ENCODE measurements at regions not wholly inside any gene's neighbourhood (a gene's known extent, or its start where the extent isn't known, plus 50 kb on each side); places are given as distances from the start of the nearest gene placed in this dataset.

DNA sequence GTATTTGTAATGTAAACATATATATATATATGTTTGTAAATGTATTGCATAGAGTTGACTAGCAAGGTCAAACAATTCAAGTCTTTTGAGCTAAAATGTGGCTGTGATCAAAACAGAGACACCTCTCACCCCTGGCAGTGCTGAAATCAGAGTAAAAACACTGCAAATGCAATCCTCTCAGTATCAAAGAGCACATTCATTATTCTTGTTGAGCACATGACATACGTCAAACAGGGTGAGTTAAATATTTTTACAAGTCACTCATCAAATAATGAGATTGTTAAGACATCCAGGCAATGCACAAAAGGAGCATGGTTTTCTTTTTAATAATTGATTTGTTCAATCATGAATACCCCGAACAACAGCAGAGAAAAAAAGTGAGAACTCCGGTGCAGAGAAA is 114.1 kb upstream of the KCNIP4 start:
- H3K36me3 ChIP-seq (ENCODE audit: insufficient read depth, low read length, poor library complexity, severe bottlenecking), result no peaks in the 10 kb centered on the region
- BruUV-seq (replicated peaks), result no TSS peak
- no peaks in the 10 kb centered on the region for H3K4me1 ChIP-seq (ENCODE audit: insufficient read depth, low read length, poor library complexity, severe bottlenecking)
- H3K4me3 ChIP-seq (ENCODE audit: low read depth, low read length, poor library complexity, severe bottlenecking), result no peak overlapping the region
- DNase-seq (ENCODE audit: low spot score), result no peak
- intact Hi-C loops (cut with micrococcal nuclease; ENCODE audit: unreplicated experiment), result no loop called here
- H3K9me3 ChIP-seq (ENCODE audit: low read depth, low read length, poor library complexity, severe bottlenecking), result no peaks in the 10 kb centered on the region
- TF ChIP-seq CTCF (conservative IDR thresholded peaks at IDR 0.05; ENCODE audit: low read depth, low read length) (no peak), EZH2 (IDR thresholded peaks at IDR 0.05; ENCODE audit: borderline replicate concordance, low read depth, low read length, poor library complexity, severe bottlenecking) (no peak)
- H3K27me3 ChIP-seq (replicated peaks; ENCODE audit: insufficient read depth, low read depth, low read length, poor library complexity), result no peaks in the 10 kb centered on the region
- no peak overlapping the region for H3K27ac ChIP-seq (ENCODE audit: low read depth, low read length, poor library complexity, severe bottlenecking)
- POLR2A ChIA-PET (ENCODE audit: low non-redundant PET), result no interaction called here
- CTCF ChIA-PET, result no interaction called here

GRCh38 chr4:22055954-22056353 is 107.4 kb upstream of the KCNIP4 start:
- ChIA-PET POLR2A (ENCODE audit: low non-redundant PET) (no interaction called here), CTCF (no interaction called here)
- intact Hi-C loops (cut with micrococcal nuclease; ENCODE audit: unreplicated experiment), result no loop called here
- no peak for DNase-seq (ENCODE audit: low spot score)
- Histone ChIP-seq H3K27ac (ENCODE audit: low read depth, low read length, poor library complexity, severe bottlenecking) (no peak overlapping the region), H3K27me3 (replicated peaks; ENCODE audit: insufficient read depth, low read depth, low read length, poor library complexity) (no peaks in the 10 kb centered on the region), H3K36me3 (ENCODE audit: insufficient read depth, low read length, poor library complexity, severe bottlenecking) (no peaks in the 10 kb centered on the region), H3K9me3 (ENCODE audit: low read depth, low read length, poor library complexity, severe bottlenecking) (no peaks in the 10 kb centered on the region), H3K4me3 (ENCODE audit: low read depth, low read length, poor library complexity, severe bottlenecking) (no peak overlapping the region), H3K4me1 (ENCODE audit: insufficient read depth, low read length, poor library complexity, severe bottlenecking) (no peaks in the 10 kb centered on the region)
- BruUV-seq (replicated peaks), result no TSS peak
- TF ChIP-seq EZH2 (IDR thresholded peaks at IDR 0.05; ENCODE audit: borderline replicate concordance, low read depth, low read length, poor library complexity, severe bottlenecking) (no peak), CTCF (conservative IDR thresholded peaks at IDR 0.05; ENCODE audit: low read depth, low read length) (no peak)

GRCh38 chr4:22052076-22052475 is 103.5 kb upstream of the KCNIP4 start:
- no peak for DNase-seq (ENCODE audit: low spot score)
- POLR2A ChIA-PET (ENCODE audit: low non-redundant PET), result no interaction called here

More at GRCh38 chr4:22052076-22052475, 103.5 kb upstream of the KCNIP4 start:
- no TSS peak for BruUV-seq (replicated peaks)
- no peaks in the 10 kb centered on the region for H3K4me1 ChIP-seq (ENCODE audit: insufficient read depth, low read length, poor library complexity, severe bottlenecking)
- intact Hi-C loops (cut with micrococcal nuclease; ENCODE audit: unreplicated experiment), result no loop called here
- no peak overlapping the region for H3K27ac ChIP-seq (ENCODE audit: low read depth, low read length, poor library complexity, severe bottlenecking)
- H3K27me3 ChIP-seq (replicated peaks; ENCODE audit: insufficient read depth, low read depth, low read length, poor library complexity), result no peaks in the 10 kb centered on the region
- H3K4me3 ChIP-seq (ENCODE audit: low read depth, low read length, poor library complexity, severe bottlenecking), result no peak overlapping the region
- no peaks in the 10 kb centered on the region for H3K36me3 ChIP-seq (ENCODE audit: insufficient read depth, low read length, poor library complexity, severe bottlenecking)
- CTCF ChIA-PET, result no interaction called here
- TF ChIP-seq EZH2 (IDR thresholded peaks at IDR 0.05; ENCODE audit: borderline replicate concordance, low read depth, low read length, poor library complexity, severe bottlenecking) (no peak), CTCF (conservative IDR thresholded peaks at IDR 0.05; ENCODE audit: low read depth, low read length) (no peak)
- H3K9me3 ChIP-seq (ENCODE audit: low read depth, low read length, poor library complexity, severe bottlenecking), result no peaks in the 10 kb centered on the region
